ENCODE measurements at regions not wholly inside any gene's neighbourhood (a gene's known extent, or its start where the extent isn't known, plus 50 kb on each side); places are given as distances from the start of the nearest gene placed in this dataset.
"Not testable (repeated sequence)": the region's sequence is repeated elsewhere in the genome, so short reads cannot be mapped to it uniquely, and the experiment has no call there.

GRCh38 chr9:21605489-21605931 lies 123.4 kb upstream of the IFNE start:
- DNase-seq: no peak

GRCh38 chr9:21607576-21607975 lies 125.5 kb upstream of the IFNE start:
- no peak for DNase-seq

- DNase-seq: no peak
Measured at GRCh38 chr9:21608200-21608599, 126.1 kb upstream of the IFNE start.

GRCh38 chr9:21609506-21609905 lies 127.4 kb upstream of the IFNE start:
- no peak for DNase-seq

- DNase-seq: peak; percentile 18
Measured at GRCh38 chr9:21611891-21612290, 129.8 kb upstream of the IFNE start.

- DNase-seq: no peak
Measured at GRCh38 chr9:21615018-21615417, 132.9 kb upstream of the IFNE start.

- no peak for DNase-seq
Measured at GRCh38 chr9:21615446-21615845, 133.3 kb upstream of the IFNE start.

GRCh38 chr9:21616082-21616778 lies 134.1 kb upstream of the IFNE start:
- no peak for DNase-seq

- DNase-seq: no peak
Measured at GRCh38 chr9:21624675-21625644, 142.8 kb upstream of the IFNE start.

GRCh38 chr9:21626493-21626892 lies 144.4 kb upstream of the IFNE start:
- no peak for DNase-seq

- not testable (repeated sequence) for DNase-seq
Measured at GRCh38 chr9:21628954-21629353, 146.8 kb upstream of the IFNE start.

- DNase-seq: no peak
Measured at GRCh38 chr9:21634951-21635350, 152.8 kb upstream of the IFNE start.

- DNase-seq: no peak
Measured at GRCh38 chr9:21638104-21638503, 156.0 kb upstream of the IFNE start.

- no peak for DNase-seq
Measured at GRCh38 chr9:21653091-21653490, 149.3 kb upstream of the MTAP start.

GRCh38 chr9:21653589-21653988 lies 148.8 kb upstream of the MTAP start:
- DNase-seq: no peak

- no peak for DNase-seq
Measured at GRCh38 chr9:21656776-21657674, 145.4 kb upstream of the MTAP start.

GRCh38 chr9:21657966-21658667 lies 144.3 kb upstream of the MTAP start:
- DNase-seq: no peak

GRCh38 chr9:21660976-21661375 lies 141.5 kb upstream of the MTAP start:
- no peak for DNase-seq

GRCh38 chr9:21661626-21662025 lies 140.8 kb upstream of the MTAP start:
- DNase-seq: no peak

- no peak for DNase-seq
Measured at GRCh38 chr9:21668516-21668915, 133.9 kb upstream of the MTAP start.

- DNase-seq: no peak
Measured at GRCh38 chr9:21669701-21670100, 132.7 kb upstream of the MTAP start.

- DNase-seq: no peak
Measured at GRCh38 chr9:21670374-21670773, 132.1 kb upstream of the MTAP start.

Data from central memory CD4-positive, alpha-beta T cell (primary cell).